HEK293 (cell line): ENCODE measurements at regions not wholly inside any gene's neighbourhood (a gene's known extent, or its start where the extent isn't known, plus 50 kb on each side); places are given as distances from the start of the nearest gene placed in this dataset.

Experiments
- CTCF ChIA-PET: fragments of 350-600 bp; formaldehyde crosslinking; extraction: SDS; loops from one replicate; lab custom pipeline; 2021; ENCODE audit warnings: antibody characterized with exemption; lab: Yijun Ruan, JAX
- POLR2A ChIA-PET: fragments of 300-600 bp; formaldehyde crosslinking; extraction: SDS; loops from one replicate; lab custom pipeline; 2020; ENCODE audit warnings: antibody characterized with exemption, inconsistent platforms; lab: Yijun Ruan, JAX
- H3K27ac ChIP-seq: fragments of 200-500 bp; sonication (Bioruptor generic); 2 replicates; pipeline ENCODE4 v1.5.1; 2014; ENCODE audit warnings: low read depth, low read length, control low read depth, inconsistent platforms; ENCODE audit errors: extremely low read depth
- H3K36me3 ChIP-seq, 2 experiments: fragments of 200-500 bp in 1 of 2; sonication (Bioruptor generic) in 1 of 2; 1 replicate in 1 of 2; 2 replicates in 1 of 2; pipeline ENCODE4 v1.5.1; 2014 to 2017; ENCODE audit warnings: inconsistent platforms in 2 of 2, low read length in 2 of 2; ENCODE audit not compliant: control insufficient read depth in 2 of 2, insufficient read depth in 1 of 2
- H3K4me1 ChIP-seq: fragments of 200-500 bp; sonication (Bioruptor generic); 2 replicates; pipeline ENCODE4 v1.5.1; 2014; ENCODE audit warnings: mild to moderate bottlenecking, low read length, inconsistent platforms; ENCODE audit not compliant: control insufficient read depth, insufficient read depth
- H3K4me3 ChIP-seq: 2 replicates; pipeline ENCODE4 v1.5.1; 2011; ENCODE audit warnings: low read depth, mild to moderate bottlenecking, control low read depth, low read length, moderate library complexity
- H3K9me3 ChIP-seq: fragments of 200-500 bp; sonication (Bioruptor generic); 2 replicates; pipeline ENCODE4 v1.5.1; 2014; ENCODE audit warnings: low read depth, low read length, inconsistent platforms; ENCODE audit not compliant: control insufficient read depth, insufficient read depth
- BCL11A ChIP-seq: fragments of 450-650 bp; formaldehyde crosslinking; IDR thresholded peaks from 2 replicates; pipeline ENCODE4 v1.5.1; 2016; ENCODE audit warnings: low read depth, missing biosample characterization, missing genetic modification characterization
- MZF1 ChIP-seq: fragments of 450-650 bp; formaldehyde crosslinking; IDR thresholded peaks from 2 replicates; pipeline ENCODE4 v1.5.1; 2017; ENCODE audit warnings: missing biosample characterization, missing genetic modification characterization, borderline replicate concordance
- RBAK ChIP-seq: fragments of 450-650 bp; formaldehyde crosslinking; IDR thresholded peaks from 2 replicates; pipeline ENCODE4 v1.5.1; 2016; ENCODE audit warnings: missing biosample characterization, missing genetic modification characterization
- SP7 ChIP-seq: fragments of 450-650 bp; formaldehyde crosslinking; IDR thresholded peaks from 2 replicates; pipeline ENCODE4 v1.5.1; 2016; ENCODE audit warnings: missing biosample characterization, missing genetic modification characterization
- TRIM28 ChIP-seq: IDR thresholded peaks from 2 replicates; pipeline ENCODE4 v1.6.1; 2011; ENCODE audit warnings: low read length, control low read depth, borderline replicate concordance
- ZFP3 ChIP-seq: fragments of 450-650 bp; formaldehyde crosslinking; IDR thresholded peaks from 2 replicates; pipeline ENCODE4 v1.5.1; 2016; ENCODE audit warnings: low read depth, missing biosample characterization, missing genetic modification characterization
- ZFP41 ChIP-seq: fragments of 450-650 bp; formaldehyde crosslinking; IDR thresholded peaks from 2 replicates; pipeline ENCODE4 v1.5.1; 2016; ENCODE audit warnings: missing biosample characterization, missing genetic modification characterization, borderline replicate concordance
- ZNF114 ChIP-seq: fragments of 450-650 bp; formaldehyde crosslinking; IDR thresholded peaks from 2 replicates; pipeline ENCODE4 v1.5.0; 2017; ENCODE audit warnings: missing biosample characterization, missing genetic modification characterization
- ZNF140 ChIP-seq: fragments of 450-650 bp; formaldehyde crosslinking; IDR thresholded peaks from 2 replicates; pipeline ENCODE4 v1.5.1; 2016; ENCODE audit warnings: missing biosample characterization, missing genetic modification characterization
- ZNF184 ChIP-seq: fragments of 450-650 bp; IDR thresholded peaks from 2 replicates; pipeline ENCODE4 v1.5.1; 2018; ENCODE audit warnings: missing biosample characterization, mild to moderate bottlenecking, missing genetic modification characterization
- ZNF202 ChIP-seq: fragments of 450-650 bp; formaldehyde crosslinking; IDR thresholded peaks from 2 replicates; pipeline ENCODE4 v1.5.1; 2016; ENCODE audit warnings: missing biosample characterization, missing genetic modification characterization, borderline replicate concordance
- ZNF23 ChIP-seq: fragments of 450-650 bp; formaldehyde crosslinking; IDR thresholded peaks from 2 replicates; pipeline ENCODE4 v1.5.1; 2016; ENCODE audit warnings: missing biosample characterization, missing genetic modification characterization, borderline replicate concordance
- ZNF292 ChIP-seq: fragments of 450-650 bp; formaldehyde crosslinking; IDR thresholded peaks from 2 replicates; pipeline ENCODE4 v1.5.1; 2016; ENCODE audit warnings: low read depth, missing biosample characterization, missing genetic modification characterization, borderline replicate concordance
- ZNF354C ChIP-seq: fragments of 450-650 bp; formaldehyde crosslinking; IDR thresholded peaks from 2 replicates; pipeline ENCODE4 v1.5.1; 2016; ENCODE audit warnings: missing biosample characterization, missing genetic modification characterization, low read depth, borderline replicate concordance
- ZNF37A ChIP-seq: fragments of 450-650 bp; IDR thresholded peaks from 2 replicates; pipeline ENCODE4 v1.5.1; 2018; ENCODE audit warnings: missing biosample characterization, missing genetic modification characterization
- ZNF404 ChIP-seq: fragments of 450-650 bp; formaldehyde crosslinking; IDR thresholded peaks from 2 replicates; pipeline ENCODE4 v1.5.1; 2017; ENCODE audit warnings: missing biosample characterization, missing genetic modification characterization
- ZNF521 ChIP-seq: fragments of 450-650 bp; formaldehyde crosslinking; IDR thresholded peaks from 2 replicates; pipeline ENCODE4 v1.5.1; 2017; ENCODE audit warnings: missing biosample characterization, mild to moderate bottlenecking, missing genetic modification characterization
- ZNF544 ChIP-seq: fragments of 450-650 bp; formaldehyde crosslinking; IDR thresholded peaks from 2 replicates; pipeline ENCODE4 v1.5.0; 2017; ENCODE audit warnings: missing biosample characterization, missing genetic modification characterization
- ZNF623 ChIP-seq: fragments of 450-650 bp; formaldehyde crosslinking; IDR thresholded peaks from 2 replicates; pipeline ENCODE4 v1.5.1; 2016; ENCODE audit warnings: missing biosample characterization, missing genetic modification characterization
- ZNF664 ChIP-seq: fragments of 450-650 bp; formaldehyde crosslinking; IDR thresholded peaks from 2 replicates; pipeline ENCODE4 v1.5.1; 2016; ENCODE audit warnings: missing biosample characterization, missing genetic modification characterization
- TF ChIP-seq, protein P1 (sequence below): fragments of 450-650 bp; formaldehyde crosslinking; conservative IDR thresholded peaks from 2 replicates; pipeline ENCODE4 v1.5.1; 2016; ENCODE audit warnings: low read depth, missing biosample characterization, missing genetic modification characterization
- TF ChIP-seq, protein P2 (sequence below): fragments of 450-650 bp; formaldehyde crosslinking; conservative IDR thresholded peaks from 2 replicates; pipeline ENCODE4 v1.5.1; 2016; ENCODE audit warnings: low read depth, missing biosample characterization, missing genetic modification characterization
- TF ChIP-seq, protein P3 (sequence below): fragments of 450-650 bp; formaldehyde crosslinking; IDR thresholded peaks from 2 replicates; pipeline ENCODE4 v1.5.1; 2016; ENCODE audit warnings: missing biosample characterization, missing genetic modification characterization

DNA sequence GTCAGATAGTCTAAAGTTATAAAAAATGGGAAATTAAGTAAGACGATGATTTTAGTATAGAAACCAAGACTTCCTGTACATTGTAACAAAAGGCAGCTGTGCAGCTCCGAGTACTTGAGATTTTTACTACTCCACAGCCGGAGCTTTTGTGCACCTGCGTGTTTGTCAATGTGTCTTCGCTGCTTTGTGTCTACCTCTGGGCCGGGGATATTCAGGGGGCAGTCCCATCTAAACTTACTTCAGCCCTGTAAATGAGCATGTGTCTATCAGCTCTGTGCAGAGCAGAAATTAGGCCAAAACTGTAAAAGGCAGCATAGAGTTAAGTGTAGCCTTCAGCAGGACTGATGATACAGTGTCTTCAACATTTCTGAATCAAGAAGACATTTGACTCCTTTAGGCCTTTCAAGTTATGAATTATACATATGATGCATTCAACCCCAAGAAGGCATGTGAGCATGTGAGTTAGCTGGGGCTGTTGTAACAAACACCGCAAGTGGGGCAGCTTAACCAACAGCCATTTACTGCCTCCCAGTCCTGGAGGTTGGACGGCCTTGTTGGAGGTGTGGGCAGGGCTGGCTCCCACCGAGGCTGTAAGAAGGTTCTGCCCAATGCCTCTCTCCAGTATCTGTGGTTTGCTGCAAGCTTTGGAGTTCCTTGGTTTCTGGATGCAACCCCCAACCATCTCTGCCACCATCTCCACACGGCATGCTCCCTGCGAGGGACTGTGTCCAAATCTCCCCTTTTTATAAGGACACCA, 191.0 kb upstream of the IRS2 start:
- POLR2A ChIA-PET = no interaction called here
- Histone ChIP-seq H3K9me3 (no peaks in the 10 kb centered on the region), H3K4me3 (no peak overlapping the region), H3K4me1 (no peaks in the 10 kb centered on the region), H3K27ac (no peak overlapping the region), H3K36me3 (no peaks in the 10 kb centered on the region)
- CTCF ChIA-PET = no interaction called here
- TF ChIP-seq ZNF354C = no peak
- TF ChIP-seq BCL11A = no peak
- TF ChIP-seq ZNF521 (tag by site-specific recombination) = no peak
- TF ChIP-seq ZNF664 (tag by site-specific recombination) = no peak
- no peak for TF ChIP-seq ZNF202 (tag by site-specific recombination)
- TF ChIP-seq ZNF623 (tag by site-specific recombination) = no peak
- TF ChIP-seq ZFP41 = no peak
- no peak for TF ChIP-seq SP7 (tag by site-specific recombination)
- no peak for TF ChIP-seq ZNF544 (tag by site-specific recombination)
- TF ChIP-seq ZNF23 (tag by site-specific recombination) = no peak
- TF ChIP-seq TRIM28 = no peak
- no peak for TF ChIP-seq RBAK (tag by site-specific recombination)
- TF ChIP-seq ZNF140 (tag by site-specific recombination) = no peak
- TF ChIP-seq, protein P1, sequence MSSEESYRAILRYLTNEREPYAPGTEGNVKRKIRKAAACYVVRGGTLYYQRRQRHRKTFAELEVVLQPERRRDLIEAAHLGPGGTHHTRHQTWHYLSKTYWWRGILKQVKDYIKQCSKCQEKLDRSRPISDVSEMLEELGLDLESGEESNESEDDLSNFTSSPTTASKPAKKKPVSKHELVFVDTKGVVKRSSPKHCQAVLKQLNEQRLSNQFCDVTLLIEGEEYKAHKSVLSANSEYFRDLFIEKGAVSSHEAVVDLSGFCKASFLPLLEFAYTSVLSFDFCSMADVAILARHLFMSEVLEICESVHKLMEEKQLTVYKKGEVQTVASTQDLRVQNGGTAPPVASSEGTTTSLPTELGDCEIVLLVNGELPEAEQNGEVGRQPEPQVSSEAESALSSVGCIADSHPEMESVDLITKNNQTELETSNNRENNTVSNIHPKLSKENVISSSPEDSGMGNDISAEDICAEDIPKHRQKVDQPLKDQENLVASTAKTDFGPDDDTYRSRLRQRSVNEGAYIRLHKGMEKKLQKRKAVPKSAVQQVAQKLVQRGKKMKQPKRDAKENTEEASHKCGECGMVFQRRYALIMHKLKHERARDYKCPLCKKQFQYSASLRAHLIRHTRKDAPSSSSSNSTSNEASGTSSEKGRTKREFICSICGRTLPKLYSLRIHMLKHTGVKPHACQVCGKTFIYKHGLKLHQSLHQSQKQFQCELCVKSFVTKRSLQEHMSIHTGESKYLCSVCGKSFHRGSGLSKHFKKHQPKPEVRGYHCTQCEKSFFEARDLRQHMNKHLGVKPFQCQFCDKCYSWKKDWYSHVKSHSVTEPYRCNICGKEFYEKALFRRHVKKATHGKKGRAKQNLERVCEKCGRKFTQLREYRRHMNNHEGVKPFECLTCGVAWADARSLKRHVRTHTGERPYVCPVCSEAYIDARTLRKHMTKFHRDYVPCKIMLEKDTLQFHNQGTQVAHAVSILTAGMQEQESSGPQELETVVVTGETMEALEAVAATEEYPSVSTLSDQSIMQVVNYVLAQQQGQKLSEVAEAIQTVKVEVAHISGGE (tag by site-specific recombination) = no peak

DNA sequence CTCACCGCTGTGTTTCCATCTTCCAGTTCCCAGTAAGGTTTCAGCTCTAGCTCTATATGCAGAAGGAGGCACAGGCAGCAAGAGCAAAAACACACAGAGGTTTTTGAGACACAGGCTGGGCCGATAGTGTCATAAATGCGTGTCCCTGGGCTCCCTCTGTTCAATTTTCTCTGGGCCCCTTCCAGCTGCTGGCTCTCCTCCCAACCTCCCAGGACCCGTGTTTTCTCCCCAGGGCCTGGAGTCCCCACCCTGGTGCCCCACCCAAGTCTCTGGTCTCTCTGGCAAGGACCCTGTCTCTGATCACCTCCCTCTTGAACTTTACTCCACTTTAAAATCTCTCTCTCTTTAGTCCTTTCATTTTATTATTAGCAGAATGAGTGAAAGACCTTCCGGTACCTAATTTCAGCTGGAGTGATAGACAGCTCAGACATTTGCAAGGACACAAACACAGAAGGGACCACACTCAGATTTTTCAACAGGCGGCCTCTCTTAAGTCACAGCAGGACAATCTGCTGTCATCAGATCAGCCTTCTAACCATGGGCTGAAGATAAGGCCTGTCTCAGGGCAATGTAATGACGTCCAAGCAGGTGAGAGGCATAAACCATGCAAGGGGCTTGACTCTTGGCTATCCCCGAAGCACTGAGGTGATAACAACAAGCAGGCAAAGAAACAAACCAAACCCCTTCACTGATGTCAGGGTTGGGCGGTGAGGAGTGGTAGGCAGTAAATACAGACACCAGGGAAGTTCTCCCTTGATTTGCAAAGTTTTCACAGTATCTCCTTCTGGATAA, 190.0 kb upstream of the IRS2 start:
- POLR2A ChIA-PET = no interaction called here
- Histone ChIP-seq H3K36me3 (no peaks in the 10 kb centered on the region), H3K9me3 (no peaks in the 10 kb centered on the region), H3K27ac (no peak overlapping the region), H3K4me1 (no peaks in the 10 kb centered on the region), H3K4me3 (no peak overlapping the region)
- CTCF ChIA-PET = no interaction called here
- no peak for TF ChIP-seq ZFP3 (tag by site-specific recombination)
- TF ChIP-seq, protein P2, sequence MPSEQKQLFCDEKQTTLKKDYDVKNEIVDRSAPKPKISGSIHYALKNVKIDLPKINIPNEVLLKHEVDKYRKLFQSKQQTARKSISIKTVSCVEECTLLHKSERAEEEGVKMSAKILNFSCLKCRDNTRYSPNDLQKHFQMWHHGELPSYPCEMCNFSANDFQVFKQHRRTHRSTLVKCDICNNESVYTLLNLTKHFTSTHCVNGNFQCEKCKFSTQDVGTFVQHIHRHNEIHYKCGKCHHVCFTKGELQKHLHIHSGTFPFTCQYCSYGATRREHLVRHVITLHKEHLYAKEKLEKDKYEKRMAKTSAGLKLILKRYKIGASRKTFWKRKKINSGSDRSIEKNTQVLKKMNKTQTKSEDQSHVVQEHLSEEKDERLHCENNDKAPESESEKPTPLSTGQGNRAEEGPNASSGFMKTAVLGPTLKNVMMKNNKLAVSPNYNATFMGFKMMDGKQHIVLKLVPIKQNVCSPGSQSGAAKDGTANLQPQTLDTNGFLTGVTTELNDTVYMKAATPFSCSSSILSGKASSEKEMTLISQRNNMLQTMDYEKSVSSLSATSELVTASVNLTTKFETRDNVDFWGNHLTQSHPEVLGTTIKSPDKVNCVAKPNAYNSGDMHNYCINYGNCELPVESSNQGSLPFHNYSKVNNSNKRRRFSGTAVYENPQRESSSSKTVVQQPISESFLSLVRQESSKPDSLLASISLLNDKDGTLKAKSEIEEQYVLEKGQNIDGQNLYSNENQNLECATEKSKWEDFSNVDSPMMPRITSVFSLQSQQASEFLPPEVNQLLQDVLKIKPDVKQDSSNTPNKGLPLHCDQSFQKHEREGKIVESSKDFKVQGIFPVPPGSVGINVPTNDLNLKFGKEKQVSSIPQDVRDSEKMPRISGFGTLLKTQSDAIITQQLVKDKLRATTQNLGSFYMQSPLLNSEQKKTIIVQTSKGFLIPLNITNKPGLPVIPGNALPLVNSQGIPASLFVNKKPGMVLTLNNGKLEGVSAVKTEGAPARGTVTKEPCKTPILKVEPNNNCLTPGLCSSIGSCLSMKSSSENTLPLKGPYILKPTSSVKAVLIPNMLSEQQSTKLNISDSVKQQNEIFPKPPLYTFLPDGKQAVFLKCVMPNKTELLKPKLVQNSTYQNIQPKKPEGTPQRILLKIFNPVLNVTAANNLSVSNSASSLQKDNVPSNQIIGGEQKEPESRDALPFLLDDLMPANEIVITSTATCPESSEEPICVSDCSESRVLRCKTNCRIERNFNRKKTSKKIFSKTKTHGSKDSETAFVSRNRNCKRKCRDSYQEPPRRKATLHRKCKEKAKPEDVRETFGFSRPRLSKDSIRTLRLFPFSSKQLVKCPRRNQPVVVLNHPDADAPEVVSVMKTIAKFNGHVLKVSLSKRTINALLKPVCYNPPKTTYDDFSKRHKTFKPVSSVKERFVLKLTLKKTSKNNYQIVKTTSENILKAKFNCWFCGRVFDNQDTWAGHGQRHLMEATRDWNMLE (tag by site-specific recombination) = no peak
- no peak for TF ChIP-seq ZNF184 (tag by site-specific recombination)
- TF ChIP-seq, protein P3, sequence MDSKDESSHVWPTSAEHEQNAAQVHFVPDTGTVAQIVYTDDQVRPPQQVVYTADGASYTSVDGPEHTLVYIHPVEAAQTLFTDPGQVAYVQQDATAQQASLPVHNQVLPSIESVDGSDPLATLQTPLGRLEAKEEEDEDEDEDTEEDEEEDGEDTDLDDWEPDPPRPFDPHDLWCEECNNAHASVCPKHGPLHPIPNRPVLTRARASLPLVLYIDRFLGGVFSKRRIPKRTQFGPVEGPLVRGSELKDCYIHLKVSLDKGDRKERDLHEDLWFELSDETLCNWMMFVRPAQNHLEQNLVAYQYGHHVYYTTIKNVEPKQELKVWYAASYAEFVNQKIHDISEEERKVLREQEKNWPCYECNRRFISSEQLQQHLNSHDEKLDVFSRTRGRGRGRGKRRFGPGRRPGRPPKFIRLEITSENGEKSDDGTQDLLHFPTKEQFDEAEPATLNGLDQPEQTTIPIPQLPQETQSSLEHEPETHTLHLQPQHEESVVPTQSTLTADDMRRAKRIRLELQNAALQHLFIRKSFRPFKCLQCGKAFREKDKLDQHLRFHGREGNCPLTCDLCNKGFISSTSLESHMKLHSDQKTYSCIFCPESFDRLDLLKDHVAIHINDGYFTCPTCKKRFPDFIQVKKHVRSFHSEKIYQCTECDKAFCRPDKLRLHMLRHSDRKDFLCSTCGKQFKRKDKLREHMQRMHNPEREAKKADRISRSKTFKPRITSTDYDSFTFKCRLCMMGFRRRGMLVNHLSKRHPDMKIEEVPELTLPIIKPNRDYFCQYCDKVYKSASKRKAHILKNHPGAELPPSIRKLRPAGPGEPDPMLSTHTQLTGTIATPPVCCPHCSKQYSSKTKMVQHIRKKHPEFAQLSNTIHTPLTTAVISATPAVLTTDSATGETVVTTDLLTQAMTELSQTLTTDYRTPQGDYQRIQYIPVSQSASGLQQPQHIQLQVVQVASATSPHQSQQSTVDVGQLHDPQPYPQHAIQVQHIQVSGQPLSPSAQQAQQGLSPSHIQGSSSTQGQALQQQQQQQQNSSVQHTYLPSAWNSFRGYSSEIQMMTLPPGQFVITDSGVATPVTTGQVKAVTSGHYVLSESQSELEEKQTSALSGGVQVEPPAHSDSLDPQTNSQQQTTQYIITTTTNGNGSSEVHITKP = no peak
- TF ChIP-seq ZNF114 (tag by site-specific recombination) = no peak
- no peak for TF ChIP-seq ZNF37A
- TF ChIP-seq MZF1 (tag by site-specific recombination) = no peak
- TF ChIP-seq ZNF623 (tag by site-specific recombination) = no peak
- no peak for TF ChIP-seq ZNF404 (tag by site-specific recombination)
- TF ChIP-seq ZNF292 (tag by site-specific recombination) = no peak
